NCI-H2081 treated with DMSO at 0.1 percent for 48 hours (cell line): ENCODE measurements at regions not wholly inside any gene's neighbourhood (a gene's known extent, or its start where the extent isn't known, plus 50 kb on each side); places are given as distances from the start of the nearest gene placed in this dataset.
A peak's percentile ranks its signal among the peaks of the same experiment; 100 is the strongest.

Experiments used
- DNase-seq: peaks from one replicate; lab custom pipeline; 2025; lab: John Stamatoyannopoulos, UW

- no peak for DNase-seq
Measured at GRCh38 chr7:35533902-35534301, 161.0 kb downstream of the HERPUD2 start.

- no peak for DNase-seq
Measured at GRCh38 chr7:35530124-35531109, 164.5 kb downstream of the HERPUD2 start.

GRCh38 chr7:35529713-35530112, 165.2 kb downstream of the HERPUD2 start:
- no peak for DNase-seq

GRCh38 chr7:35528381-35528977, 166.5 kb downstream of the HERPUD2 start:
- no peak for DNase-seq

- no peak for DNase-seq
Measured at GRCh38 chr7:35526645-35527044, 168.3 kb downstream of the HERPUD2 start.

- no peak for DNase-seq
Measured at GRCh38 chr7:35524112-35524804, 170.7 kb downstream of the HERPUD2 start.

- no peak for DNase-seq
Measured at GRCh38 chr7:35523292-35523691, 171.6 kb downstream of the HERPUD2 start.

- DNase-seq, result no peak
Measured at GRCh38 chr7:35522697-35523096, 172.2 kb downstream of the HERPUD2 start.

- DNase-seq, result no peak
Measured at GRCh38 chr7:35521941-35522340, 173.0 kb downstream of the HERPUD2 start.

- no peak for DNase-seq
Measured at GRCh38 chr7:35520810-35521625, 173.9 kb downstream of the HERPUD2 start.

- peak; percentile 34 for DNase-seq
Measured at GRCh38 chr7:35519971-35520809, 174.7 kb downstream of the HERPUD2 start.

GRCh38 chr7:35518767-35519166, 176.2 kb downstream of the HERPUD2 start:
- no peak for DNase-seq

- DNase-seq, result no peak
Measured at GRCh38 chr7:35516498-35516897, 178.4 kb downstream of the HERPUD2 start.

GRCh38 chr7:35513828-35514227, 181.1 kb downstream of the HERPUD2 start:
- DNase-seq, result no peak

GRCh38 chr7:35513195-35513594, 181.7 kb downstream of the HERPUD2 start:
- DNase-seq, result no peak

GRCh38 chr7:35512716-35513115, 182.2 kb downstream of the HERPUD2 start:
- no peak for DNase-seq

- DNase-seq, result no peak
Measured at GRCh38 chr7:35508623-35509400, 186.1 kb downstream of the HERPUD2 start.

GRCh38 chr7:35505066-35505465, 189.9 kb downstream of the HERPUD2 start:
- DNase-seq, result no peak

- DNase-seq, result no peak
Measured at GRCh38 chr7:35504365-35504764, 190.6 kb downstream of the HERPUD2 start.

- DNase-seq, result no peak
Measured at GRCh38 chr7:35501681-35502080, 193.3 kb downstream of the HERPUD2 start.
